Peyer's patch (tissue), 4 donors: ENCODE measurements at regions not wholly inside any gene's neighbourhood (a gene's known extent, or its start where the extent isn't known, plus 50 kb on each side); places are given as distances from the start of the nearest gene placed in this dataset.

Experiments used
- CTCF ChIP-seq, 6 experiments: fragments of 450-650 bp in 4 of 6; fragments of 200-600 bp in 2 of 6; sonication (generic) in 1 of 6; IDR thresholded peaks; one replicate each; pipeline ENCODE4 v1.5.1; 2017 to 2019; ENCODE audit warnings: antibody characterized with exemption in 6 of 6, mild to moderate bottlenecking in 3 of 6, moderate library complexity in 1 of 6
- POLR2A ChIP-seq, 2 donors: fragments of 450-650 bp; IDR thresholded peaks; one replicate each; pipeline ENCODE4 v1.5.1; 2017; ENCODE audit warnings: antibody characterized with exemption in 2 of 2, mild to moderate bottlenecking in 2 of 2, moderate library complexity in 2 of 2

DNA sequence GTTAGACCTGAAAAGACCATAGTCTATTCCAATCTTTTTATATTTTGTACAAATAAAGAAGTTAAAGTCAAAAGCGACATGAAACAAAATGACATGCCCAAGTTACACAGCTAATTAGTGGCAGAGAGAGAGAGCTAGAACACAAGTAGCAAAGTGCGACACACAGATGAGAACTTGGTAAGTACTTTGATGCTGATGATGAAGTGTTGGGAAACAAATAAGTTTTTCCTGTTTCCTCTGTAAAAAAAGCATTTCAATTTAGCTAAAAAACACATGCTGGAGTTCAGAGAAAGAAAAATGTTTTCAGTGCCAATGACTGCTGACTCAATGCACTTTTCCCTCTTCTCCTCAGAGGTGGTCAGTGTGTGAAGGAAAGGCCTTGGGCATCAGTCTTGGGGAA lies 226.9 kb downstream of the PAX3 start:
- TF ChIP-seq CTCF (IDR thresholded peaks at IDR 0.05) = no peak
- no peak for TF ChIP-seq POLR2A (IDR thresholded peaks at IDR 0.05)
